IMR-90 (cell line): ENCODE measurements at regions not wholly inside any gene's neighbourhood (a gene's known extent, or its start where the extent isn't known, plus 50 kb on each side); places are given as distances from the start of the nearest gene placed in this dataset.

Source experiments
- ATAC-seq: fragments of 200-7000 bp; cut with Tn5 transposase; 2 replicates; pipeline ENCODE4 v1.9.1; 2020; ENCODE audit warnings: low read depth, mild to moderate bottlenecking, moderate library complexity
- BruUV-seq: library from RNA; stranded (reverse); fragments of 400-500 nt; replicated peaks from 2 replicates; lab custom pipeline; 2021; lab: Mats Ljungman, UMichigan
- CTCF ChIA-PET: fragments of 300-600 bp; formaldehyde crosslinking; extraction: SDS; loops from one replicate; lab custom pipeline; 2021; ENCODE audit warnings: antibody characterized with exemption; lab: Yijun Ruan, JAX
- POLR2A ChIA-PET: fragments of 300-600 bp; sonication (Branson Sonifier 250); formaldehyde crosslinking; loops from one replicate; lab custom pipeline; 2022; ENCODE audit warnings: antibody characterized with exemption; ENCODE audit not compliant: unreplicated experiment; lab: Charles Lee
- DNase-seq: peaks from one replicate; pipeline ENCODE4 v3.0.0; 2013
- H2AFZ ChIP-seq: replicated peaks from 2 replicates; pipeline ENCODE3; 2013; ENCODE audit warnings: low read length, mild to moderate bottlenecking; ENCODE audit not compliant: poor library complexity
- H2AK5ac ChIP-seq: 2 replicates; pipeline ENCODE4 v1.6.1; 2013; ENCODE audit warnings: low read depth, low read length, inconsistent platforms
- H2AK9ac ChIP-seq: replicated peaks from 2 replicates; pipeline ENCODE3; 2013; ENCODE audit warnings: mild to moderate bottlenecking, low read depth, low read length, moderate library complexity; ENCODE audit not compliant: poor library complexity
- H2BK120ac ChIP-seq: 2 replicates; pipeline ENCODE4 v1.6.1; 2013; ENCODE audit warnings: low read depth, low read length, inconsistent platforms
- H2BK15ac ChIP-seq: 3 replicates; pipeline ENCODE4 v1.6.1; 2013; ENCODE audit warnings: low read depth, low read length, inconsistent platforms
- H2BK20ac ChIP-seq: 2 replicates; pipeline ENCODE4 v1.6.1; 2013; ENCODE audit warnings: low read depth, mild to moderate bottlenecking, inconsistent platforms, low read length, moderate library complexity
- H2BK5ac ChIP-seq: 2 replicates; pipeline ENCODE4 v1.6.1; 2013; ENCODE audit warnings: mild to moderate bottlenecking, low read depth, low read length, inconsistent platforms; ENCODE audit not compliant: poor library complexity, severe bottlenecking
- H3K14ac ChIP-seq: replicated peaks from 2 replicates; pipeline ENCODE4 v1.6.1; 2013; ENCODE audit warnings: low read depth, low read length, inconsistent platforms
- H3K18ac ChIP-seq: 2 replicates; pipeline ENCODE4 v1.6.1; 2013; ENCODE audit warnings: low read depth, low read length, control low read depth
- H3K23ac ChIP-seq: 2 replicates; pipeline ENCODE4 v1.6.1; 2013; ENCODE audit warnings: low read depth, low read length, inconsistent platforms
- H3K27ac ChIP-seq: 2 replicates; pipeline ENCODE4 v1.5.1; 2013; ENCODE audit warnings: mild to moderate bottlenecking, control low read depth, low read length; ENCODE audit not compliant: insufficient read depth
- H3K27me3 ChIP-seq: 2 replicates; pipeline ENCODE4 v1.6.1; 2013; ENCODE audit warnings: low read length; ENCODE audit not compliant: control insufficient read depth, insufficient read depth
- H3K36me3 ChIP-seq: 2 replicates; pipeline ENCODE4 v1.6.1; 2013; ENCODE audit warnings: low read length, mixed read lengths; ENCODE audit not compliant: control insufficient read depth, insufficient read depth
- H3K4ac ChIP-seq: 2 replicates; pipeline ENCODE4 v1.6.1; 2013; ENCODE audit warnings: low read depth, low read length, inconsistent platforms
- H3K4me1 ChIP-seq: 2 replicates; pipeline ENCODE4 v1.6.1; 2013; ENCODE audit warnings: low read length, mixed read lengths; ENCODE audit not compliant: control insufficient read depth, insufficient read depth
- H3K4me2 ChIP-seq: 2 replicates; pipeline ENCODE4 v1.6.1; 2013; ENCODE audit warnings: low read depth, mild to moderate bottlenecking, control low read depth, low read length, moderate library complexity
- H3K4me3 ChIP-seq: 2 replicates; pipeline ENCODE4 v1.5.1; 2013; ENCODE audit warnings: low read depth, mild to moderate bottlenecking, control low read depth, low read length, moderate library complexity; ENCODE audit not compliant: insufficient read depth
- H3K56ac ChIP-seq: 2 replicates; pipeline ENCODE4 v1.6.1; 2013; ENCODE audit warnings: low read length, inconsistent platforms; ENCODE audit not compliant: insufficient read depth; ENCODE audit errors: extremely low read depth
- H3K79me1 ChIP-seq, 2 experiments: 2 replicates each; pipeline ENCODE4 v1.6.1; 2013; ENCODE audit warnings: low read length in 2 of 2, inconsistent platforms in 1 of 2, low read depth in 1 of 2
- H3K9ac ChIP-seq: 2 replicates; pipeline ENCODE4 v1.6.1; 2013; ENCODE audit warnings: low read depth, low read length, control low read depth
- H3K9me1 ChIP-seq: 2 replicates; pipeline ENCODE4 v1.6.1; 2013; ENCODE audit warnings: low read length, inconsistent platforms; ENCODE audit not compliant: insufficient read depth
- H3K9me3 ChIP-seq: 2 replicates; pipeline ENCODE4 v1.6.1; 2013; ENCODE audit warnings: low read length; ENCODE audit not compliant: control insufficient read depth, insufficient read depth
- H4K20me1 ChIP-seq: 2 replicates; pipeline ENCODE4 v1.6.1; 2013; ENCODE audit warnings: low read length, inconsistent platforms; ENCODE audit not compliant: insufficient read depth
- H4K5ac ChIP-seq: 2 replicates; pipeline ENCODE4 v1.6.1; 2013; ENCODE audit warnings: mild to moderate bottlenecking, low read depth, low read length, control low read depth
- H4K8ac ChIP-seq, 2 experiments: 2 replicates each; pipeline ENCODE4 v1.6.1; 2013; ENCODE audit warnings: low read depth in 2 of 2, low read length in 2 of 2, control low read depth in 1 of 2, inconsistent platforms in 1 of 2
- H4K91ac ChIP-seq: 2 replicates; pipeline ENCODE4 v1.6.1; 2013; ENCODE audit warnings: low read depth, low read length, inconsistent platforms; ENCODE audit not compliant: insufficient read depth
- MAFK ChIP-seq: IDR thresholded peaks from 2 replicates; pipeline ENCODE4 v1.6.1; 2012; ENCODE audit warnings: low read depth, low read length, improper control_type of control experiment
- MAZ ChIP-seq: IDR thresholded peaks from 2 replicates; pipeline ENCODE4 v1.6.1; 2012; ENCODE audit warnings: low read depth, mild to moderate bottlenecking, low read length, improper control_type of control experiment, moderate library complexity, borderline replicate concordance
- POLR2A ChIP-seq: IDR thresholded peaks from 2 replicates; pipeline ENCODE4 v1.6.1; 2012; ENCODE audit warnings: mild to moderate bottlenecking, low read depth, low read length
- WGBS, 2 experiments: methylation state at CpG; one replicate each; pipeline versions ENCODE4 v1.1.5 to v1.1.7; 2013; ENCODE audit warnings: missing lambda C conversion rate in 2 of 2; ENCODE audit not compliant: insufficient read length in 1 of 2; ENCODE audit errors: extremely low coverage in 2 of 2; 5-methylcytosine and 5-hydroxymethylcytosine counted together
- dilution Hi-C: fragments of 300-500 bp; cut with HindIII; formaldehyde crosslinking; loops from one replicate; pipeline ENCODE4 v1.14.3; 2018; ENCODE audit warnings: low sequenced_read_pairs; ENCODE audit not compliant: unreplicated experiment
- in situ Hi-C: fragments of 300-500 bp; cut with MboI; formaldehyde crosslinking; loops from 3 replicates; pipeline ENCODE4 v1.14.3; 2019; ENCODE audit warnings: low sequenced_read_pairs, inconsistent platforms, mixed read lengths
- intact Hi-C: fragments of 100-400 bp; cut with micrococcal nuclease; formaldehyde crosslinking; loops from 2 replicates; pipeline ENCODE4 v1.10.0; 2022

DNA sequence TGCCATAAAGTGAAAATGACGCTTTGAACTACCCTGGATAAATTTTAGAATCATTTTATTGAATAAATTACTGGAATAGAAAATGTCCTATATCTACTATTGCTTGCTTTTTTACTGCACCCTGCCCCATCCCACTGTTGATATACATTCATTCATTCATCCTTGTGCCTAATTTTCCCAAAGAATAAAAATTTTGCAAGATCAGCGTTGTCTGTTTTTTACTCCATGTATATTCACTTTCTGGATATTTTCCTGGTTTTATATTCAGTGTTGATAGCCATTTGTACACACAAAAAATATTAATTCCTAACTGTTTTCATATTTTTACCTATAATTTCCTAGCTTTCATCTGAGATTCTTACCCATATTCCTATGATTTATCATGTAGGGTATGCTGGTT is 262.9 kb upstream of the MAGI2 start:
- in situ Hi-C loops (no loop called here), intact Hi-C loops (no loop called here), dilution Hi-C loops (no loop called here)
- no peak overlapping the region for H4K5ac ChIP-seq
- POLR2A ChIA-PET, result no interaction called here
- H3K27me3 ChIP-seq, result no peaks in the 10 kb centered on the region
- H3K36me3 ChIP-seq, result no peaks in the 10 kb centered on the region
- no peak for DNase-seq
- H2BK5ac ChIP-seq, result no peak overlapping the region
- H3K9ac ChIP-seq, result no peak overlapping the region
- H2BK20ac ChIP-seq, result no peak overlapping the region
- no peaks in the 10 kb centered on the region for H3K9me3 ChIP-seq
- no peaks in the 10 kb centered on the region for H4K20me1 ChIP-seq
- H2AK5ac ChIP-seq, result no peak overlapping the region
- no peak overlapping the region for H2BK15ac ChIP-seq
- H3K14ac ChIP-seq, result no peak overlapping the region
- H3K27ac ChIP-seq, result no peak overlapping the region
- no peak overlapping the region for H4K8ac ChIP-seq
- no peak overlapping the region for H2BK120ac ChIP-seq
- no peak overlapping the region for H4K91ac ChIP-seq
- CTCF ChIA-PET, result no interaction called here
- no CpG with 5 or more reads among the region's 2 CpGs for WGBS, 2 experiments
- no peak overlapping the region for H3K56ac ChIP-seq
- H3K4me1 ChIP-seq, result no peaks in the 10 kb centered on the region
- H3K18ac ChIP-seq, result no peak overlapping the region
- no peak overlapping the region for H3K4ac ChIP-seq
- H3K9me1 ChIP-seq, result no peaks in the 10 kb centered on the region
- H2AFZ ChIP-seq, result no peak overlapping the region
- TF ChIP-seq MAFK (peak; percentile 85), POLR2A (no peak), MAZ (no peak)
- no TSS peak for BruUV-seq
- ATAC-seq, result no peak
- no peak overlapping the region for H3K23ac ChIP-seq
- no peak overlapping the region for H2AK9ac ChIP-seq
- H3K4me2 ChIP-seq, result no peak overlapping the region
- H3K79me1 ChIP-seq, result no peaks in the 10 kb centered on the region
- H3K4me3 ChIP-seq, result no peak overlapping the region
